SKM-1 treated with dmso at 0.1 percent for 144 hours (cell line): ENCODE measurements at regions not wholly inside any gene's neighbourhood (a gene's known extent, or its start where the extent isn't known, plus 50 kb on each side); places are given as distances from the start of the nearest gene placed in this dataset.
A peak's percentile ranks its signal among the peaks of the same experiment; 100 is the strongest.
"Not testable (repeated sequence)": the region's sequence is repeated elsewhere in the genome, so short reads cannot be mapped to it uniquely, and the experiment has no call there.

Experiments used
- DNase-seq: peaks from one replicate; lab custom pipeline; 2025; ENCODE audit not compliant: unreplicated experiment; lab: John Stamatoyannopoulos, UW

- no peak for DNase-seq
These were observed 72.1 kb downstream of the TMEM212 start for GRCh38 chr3:171915275-171915674.

- DNase-seq = no peak
These were observed 73.7 kb downstream of the TMEM212 start for GRCh38 chr3:171916888-171917287.

- not testable (repeated sequence) for DNase-seq
These were observed 79.5 kb downstream of the TMEM212 start for GRCh38 chr3:171922629-171923028.

- DNase-seq = not testable (repeated sequence)
These were observed 80.5 kb downstream of the TMEM212 start for GRCh38 chr3:171923668-171924067.

GRCh38 chr3:171924864-171925263 is 81.7 kb downstream of the TMEM212 start:
- not testable (repeated sequence) for DNase-seq

- DNase-seq = no peak
These were observed 89.0 kb downstream of the TMEM212 start for GRCh38 chr3:171932153-171932611.

- DNase-seq = no peak
These were observed 90.3 kb downstream of the TMEM212 start for GRCh38 chr3:171933441-171933840.

GRCh38 chr3:171935261-171936123 is 92.3 kb downstream of the TMEM212 start:
- no peak for DNase-seq

GRCh38 chr3:171936191-171936841 is 93.2 kb downstream of the TMEM212 start:
- DNase-seq = peak; percentile 89

GRCh38 chr3:171939578-171939977 is 96.4 kb downstream of the TMEM212 start:
- DNase-seq = no peak

GRCh38 chr3:171940151-171940649 is 97.1 kb downstream of the TMEM212 start:
- no peak for DNase-seq

GRCh38 chr3:171943262-171944117 is 95.9 kb upstream of the FNDC3B start:
- DNase-seq = no peak

- no peak for DNase-seq
These were observed 95.0 kb upstream of the FNDC3B start for GRCh38 chr3:171944118-171945016.

GRCh38 chr3:171948674-171949073 is 90.7 kb upstream of the FNDC3B start:
- no peak for DNase-seq

GRCh38 chr3:171949554-171949953 is 89.8 kb upstream of the FNDC3B start:
- DNase-seq = no peak

- DNase-seq = no peak
These were observed 89.0 kb upstream of the FNDC3B start for GRCh38 chr3:171950373-171950772.

GRCh38 chr3:171951597-171951996 is 87.8 kb upstream of the FNDC3B start:
- no peak for DNase-seq

- DNase-seq = no peak
These were observed 85.9 kb upstream of the FNDC3B start for GRCh38 chr3:171953301-171954022.

- no peak for DNase-seq
These were observed 84.5 kb upstream of the FNDC3B start for GRCh38 chr3:171954690-171955383.
